Liver (tissue), 8 donors: ENCODE measurements at regions not wholly inside any gene's neighbourhood (a gene's known extent, or its start where the extent isn't known, plus 50 kb on each side); places are given as distances from the start of the nearest gene placed in this dataset.

Experiments used
- DNase-seq: peaks from one replicate; pipeline ENCODE4 v3.0.0-alpha.2; 2017; ENCODE audit warnings: low spot score
- H3K27ac ChIP-seq, 2 donors: one replicate each; pipeline ENCODE4 v1.7.0; 2013; ENCODE audit warnings: inconsistent platforms in 2 of 2, low read length in 2 of 2, control low read depth in 1 of 2, low read depth in 1 of 2, mild to moderate bottlenecking in 1 of 2
- H3K27me3 ChIP-seq, 4 donors: one replicate each; pipeline versions ENCODE4 v1.6.1 to v1.7.0; 2013; ENCODE audit warnings: low read length in 3 of 4, inconsistent platforms in 1 of 4, mild to moderate bottlenecking in 1 of 4, moderate library complexity in 1 of 4; ENCODE audit not compliant: control insufficient read depth in 4 of 4, insufficient read depth in 4 of 4
- H3K36me3 ChIP-seq, 4 donors: one replicate each; pipeline versions ENCODE4 v1.6.1 to v1.7.0; 2013; ENCODE audit warnings: low read length in 3 of 4, mild to moderate bottlenecking in 3 of 4, low read depth in 1 of 4, moderate library complexity in 1 of 4; ENCODE audit not compliant: control insufficient read depth in 4 of 4, insufficient read depth in 3 of 4
- H3K4me1 ChIP-seq, 4 donors: one replicate each; pipeline versions ENCODE4 v1.6.1 to v1.7.0; 2013; ENCODE audit warnings: low read length in 3 of 4, mild to moderate bottlenecking in 3 of 4, moderate library complexity in 1 of 4; ENCODE audit not compliant: control insufficient read depth in 4 of 4, insufficient read depth in 4 of 4
- H3K4me3 ChIP-seq, 3 donors: one replicate each; pipeline versions ENCODE4 v1.6.1 to v1.7.0; 2013; ENCODE audit warnings: low read length in 3 of 3, control low read depth in 1 of 3, low read depth in 1 of 3, mild to moderate bottlenecking in 1 of 3
- H3K9ac ChIP-seq, 2 donors: one replicate each; pipeline ENCODE4 v1.7.0; 2013; ENCODE audit warnings: low read length in 2 of 2, mild to moderate bottlenecking in 2 of 2, moderate library complexity in 2 of 2, control low read depth in 1 of 2, low read depth in 1 of 2
- H3K9me3 ChIP-seq, 4 donors: one replicate each; pipeline versions ENCODE4 v1.6.1 to v1.7.0; 2013; ENCODE audit warnings: low read length in 3 of 4; ENCODE audit not compliant: control insufficient read depth in 4 of 4
- FOXA2 ChIP-seq: IDR thresholded peaks from 2 replicates; pipeline ENCODE4 v1.6.1; 2016; ENCODE audit warnings: antibody characterized with exemption
- GABPA ChIP-seq, 2 donors: IDR thresholded peaks in 1 of 2; conservative IDR thresholded peaks in 1 of 2; 2 replicates each; pipeline ENCODE4 v1.6.1; 2016; ENCODE audit warnings: antibody characterized with exemption in 2 of 2, mild to moderate bottlenecking in 1 of 2, moderate library complexity in 1 of 2
- HNF4A ChIP-seq, 2 donors: conservative IDR thresholded peaks; 2 replicates each; pipeline ENCODE4 v1.6.1; 2016; ENCODE audit warnings: antibody characterized with exemption in 2 of 2, mild to moderate bottlenecking in 2 of 2
- HNF4G ChIP-seq: IDR thresholded peaks from 2 replicates; pipeline ENCODE4 v1.6.1; 2016; ENCODE audit warnings: antibody characterized with exemption
- JUND ChIP-seq, 2 donors: IDR thresholded peaks; 2 replicates each; pipeline ENCODE4 v1.6.1; 2016; ENCODE audit warnings: antibody characterized with exemption in 2 of 2
- NR2F2 ChIP-seq: IDR thresholded peaks from 2 replicates; pipeline ENCODE4 v1.6.1; 2016; ENCODE audit warnings: antibody characterized with exemption
- RAD21 ChIP-seq, 2 donors: IDR thresholded peaks; 2 replicates each; pipeline ENCODE4 v1.6.1; 2016; ENCODE audit warnings: antibody characterized with exemption in 2 of 2, mild to moderate bottlenecking in 2 of 2
- RXRA ChIP-seq, 2 donors: IDR thresholded peaks; 2 replicates each; pipeline ENCODE4 v1.6.1; 2017 to 2018; ENCODE audit warnings: antibody characterized with exemption in 2 of 2, mild to moderate bottlenecking in 1 of 2
- SP1 ChIP-seq: IDR thresholded peaks from 2 replicates; pipeline ENCODE4 v1.6.1; 2018; ENCODE audit warnings: antibody characterized with exemption, mild to moderate bottlenecking
- TAF1 ChIP-seq: conservative IDR thresholded peaks from 2 replicates; pipeline ENCODE4 v1.6.1; 2016; ENCODE audit warnings: antibody characterized with exemption, mild to moderate bottlenecking
- YY1 ChIP-seq: IDR thresholded peaks from 2 replicates; pipeline ENCODE4 v1.6.1; 2016; ENCODE audit warnings: antibody characterized with exemption, mild to moderate bottlenecking
- WGBS: extraction: QIAGEN DNeasy Blood & Tissue Kit; methylation state at CpG from one replicate; pipeline ENCODE4 v1.1.7; 2013; 5-methylcytosine and 5-hydroxymethylcytosine counted together
- TF ChIP-seq, protein P1 (sequence below): IDR thresholded peaks from 2 replicates; pipeline ENCODE4 v1.6.1; 2016; ENCODE audit warnings: antibody characterized with exemption
- TF ChIP-seq, protein P2 (sequence below): IDR thresholded peaks from 2 replicates; pipeline ENCODE4 v1.6.1; 2016; ENCODE audit warnings: antibody characterized with exemption
- TF ChIP-seq, protein P3 (sequence below): fragments of 150-350 bp; IDR thresholded peaks from 2 replicates; pipeline ENCODE4 v1.5.1; 2017; ENCODE audit warnings: improper control_type of control experiment, low read depth, low read length; ENCODE audit not compliant: missing input control
- TF ChIP-seq, protein P4 (sequence below): IDR thresholded peaks from 2 replicates; pipeline ENCODE4 v1.6.1; 2016; ENCODE audit warnings: antibody characterized with exemption
- TF ChIP-seq, protein P5 (sequence below): IDR thresholded peaks from 2 replicates; pipeline ENCODE4 v1.6.1; 2016; ENCODE audit warnings: antibody characterized with exemption, mild to moderate bottlenecking
- donor health status: healthy.
- donor health status: healthy.
- donor health status: healthy.
- donor health status: healthy.
- donor health status: healthy.

DNA sequence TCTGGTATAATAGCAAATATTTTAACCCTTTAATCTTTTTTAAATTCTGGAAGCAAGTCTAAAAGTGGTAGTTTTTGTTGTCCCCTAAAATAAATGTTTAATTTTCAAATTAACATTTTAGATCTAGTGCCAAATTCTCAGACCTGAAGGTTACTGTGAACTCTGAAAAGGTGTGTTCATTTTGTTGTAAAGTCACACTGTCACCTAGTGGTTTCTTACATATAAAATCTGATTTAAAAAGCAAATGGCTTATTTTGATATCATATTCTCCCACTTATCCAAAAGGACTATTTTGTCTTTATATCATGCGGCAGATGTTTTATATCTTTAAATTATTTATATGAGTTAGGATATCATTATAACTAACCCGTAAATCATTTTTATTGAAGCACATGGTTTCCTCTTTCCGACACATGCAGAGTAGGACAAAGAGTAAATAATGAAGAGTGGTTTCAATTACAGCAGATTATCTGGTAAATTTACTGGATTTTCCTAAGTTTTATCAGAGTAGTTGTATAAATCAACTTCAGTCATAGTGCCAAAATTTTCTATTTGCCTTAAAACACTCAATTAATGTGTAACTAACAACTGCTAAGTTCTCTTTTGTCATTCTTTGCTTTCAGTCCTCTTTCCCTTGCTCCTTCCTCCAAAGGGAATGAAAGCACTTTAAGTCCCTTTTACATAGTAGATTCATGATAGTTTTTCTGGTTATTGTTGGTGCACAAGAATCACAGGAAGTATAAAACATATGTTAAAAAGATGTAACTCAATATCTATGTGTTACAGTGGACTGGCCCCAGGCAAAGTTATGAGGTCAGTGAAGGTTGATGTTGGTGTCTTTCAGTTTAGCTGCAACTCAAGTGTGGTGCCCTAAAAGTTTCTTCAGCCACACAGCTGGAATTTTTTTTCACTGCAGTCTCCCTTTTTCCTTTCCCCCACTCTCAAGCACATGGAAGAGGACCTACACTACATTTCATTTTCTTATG, 189.6 kb downstream of the COX7C start (continued):
- TF ChIP-seq, protein P1, sequence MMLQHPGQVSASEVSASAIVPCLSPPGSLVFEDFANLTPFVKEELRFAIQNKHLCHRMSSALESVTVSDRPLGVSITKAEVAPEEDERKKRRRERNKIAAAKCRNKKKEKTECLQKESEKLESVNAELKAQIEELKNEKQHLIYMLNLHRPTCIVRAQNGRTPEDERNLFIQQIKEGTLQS, result no peak

DNA sequence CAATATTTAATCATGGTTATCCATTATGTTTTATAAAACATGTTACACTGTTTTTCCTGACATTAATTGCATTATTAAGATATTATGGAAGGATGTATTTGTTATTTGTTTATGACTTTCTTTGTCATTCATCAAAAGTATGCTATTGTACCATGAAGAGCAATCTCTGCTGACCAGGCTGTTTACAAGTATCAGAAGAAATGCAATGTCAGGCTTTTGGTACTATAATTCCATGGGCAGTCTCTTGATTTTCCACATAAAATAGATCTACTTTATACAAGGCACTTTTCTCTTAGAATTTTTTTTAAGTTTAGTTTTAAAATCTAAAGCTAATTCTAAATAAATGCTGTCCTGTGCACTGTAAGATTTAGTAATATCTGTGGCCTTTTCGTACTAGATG, 196.6 kb downstream of the COX7C start:
- no peak overlapping the region for H3K27ac ChIP-seq
- H3K4me3 ChIP-seq, result no peak overlapping the region
- WGBS, result 77% methylated on average over 1 of the region's 1 CpG
- no peaks in the 10 kb centered on the region for H3K27me3 ChIP-seq
- H3K4me1 ChIP-seq, result no peaks in the 10 kb centered on the region
- no peaks in the 10 kb centered on the region for H3K36me3 ChIP-seq
- TF ChIP-seq, protein P2, sequence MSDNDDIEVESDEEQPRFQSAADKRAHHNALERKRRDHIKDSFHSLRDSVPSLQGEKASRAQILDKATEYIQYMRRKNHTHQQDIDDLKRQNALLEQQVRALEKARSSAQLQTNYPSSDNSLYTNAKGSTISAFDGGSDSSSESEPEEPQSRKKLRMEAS, result no peak
- TF ChIP-seq HNF4G (no peak), FOXA2 (no peak), YY1 (no peak), NR2F2 (no peak), TAF1 (no peak), RXRA (IDR thresholded peaks at IDR 0.05) (no peak), GABPA (IDR thresholded peaks at IDR 0.05 in 1 of 2, conservative IDR thresholded peaks at IDR 0.05 in 1 of 2) (no peak), SP1 (no peak), JUND (IDR thresholded peaks at IDR 0.05) (no peak), RAD21 (IDR thresholded peaks at IDR 0.05) (no peak), HNF4A (conservative IDR thresholded peaks at IDR 0.05) (no peak)
- TF ChIP-seq, protein P3, sequence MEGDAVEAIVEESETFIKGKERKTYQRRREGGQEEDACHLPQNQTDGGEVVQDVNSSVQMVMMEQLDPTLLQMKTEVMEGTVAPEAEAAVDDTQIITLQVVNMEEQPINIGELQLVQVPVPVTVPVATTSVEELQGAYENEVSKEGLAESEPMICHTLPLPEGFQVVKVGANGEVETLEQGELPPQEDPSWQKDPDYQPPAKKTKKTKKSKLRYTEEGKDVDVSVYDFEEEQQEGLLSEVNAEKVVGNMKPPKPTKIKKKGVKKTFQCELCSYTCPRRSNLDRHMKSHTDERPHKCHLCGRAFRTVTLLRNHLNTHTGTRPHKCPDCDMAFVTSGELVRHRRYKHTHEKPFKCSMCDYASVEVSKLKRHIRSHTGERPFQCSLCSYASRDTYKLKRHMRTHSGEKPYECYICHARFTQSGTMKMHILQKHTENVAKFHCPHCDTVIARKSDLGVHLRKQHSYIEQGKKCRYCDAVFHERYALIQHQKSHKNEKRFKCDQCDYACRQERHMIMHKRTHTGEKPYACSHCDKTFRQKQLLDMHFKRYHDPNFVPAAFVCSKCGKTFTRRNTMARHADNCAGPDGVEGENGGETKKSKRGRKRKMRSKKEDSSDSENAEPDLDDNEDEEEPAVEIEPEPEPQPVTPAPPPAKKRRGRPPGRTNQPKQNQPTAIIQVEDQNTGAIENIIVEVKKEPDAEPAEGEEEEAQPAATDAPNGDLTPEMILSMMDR, result no peak
- TF ChIP-seq, protein P4, sequence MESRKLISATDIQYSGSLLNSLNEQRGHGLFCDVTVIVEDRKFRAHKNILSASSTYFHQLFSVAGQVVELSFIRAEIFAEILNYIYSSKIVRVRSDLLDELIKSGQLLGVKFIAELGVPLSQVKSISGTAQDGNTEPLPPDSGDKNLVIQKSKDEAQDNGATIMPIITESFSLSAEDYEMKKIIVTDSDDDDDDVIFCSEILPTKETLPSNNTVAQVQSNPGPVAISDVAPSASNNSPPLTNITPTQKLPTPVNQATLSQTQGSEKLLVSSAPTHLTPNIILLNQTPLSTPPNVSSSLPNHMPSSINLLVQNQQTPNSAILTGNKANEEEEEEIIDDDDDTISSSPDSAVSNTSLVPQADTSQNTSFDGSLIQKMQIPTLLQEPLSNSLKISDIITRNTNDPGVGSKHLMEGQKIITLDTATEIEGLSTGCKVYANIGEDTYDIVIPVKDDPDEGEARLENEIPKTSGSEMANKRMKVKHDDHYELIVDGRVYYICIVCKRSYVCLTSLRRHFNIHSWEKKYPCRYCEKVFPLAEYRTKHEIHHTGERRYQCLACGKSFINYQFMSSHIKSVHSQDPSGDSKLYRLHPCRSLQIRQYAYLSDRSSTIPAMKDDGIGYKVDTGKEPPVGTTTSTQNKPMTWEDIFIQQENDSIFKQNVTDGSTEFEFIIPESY, result no peak
- TF ChIP-seq, protein P1, result no peak
- TF ChIP-seq, protein P5, sequence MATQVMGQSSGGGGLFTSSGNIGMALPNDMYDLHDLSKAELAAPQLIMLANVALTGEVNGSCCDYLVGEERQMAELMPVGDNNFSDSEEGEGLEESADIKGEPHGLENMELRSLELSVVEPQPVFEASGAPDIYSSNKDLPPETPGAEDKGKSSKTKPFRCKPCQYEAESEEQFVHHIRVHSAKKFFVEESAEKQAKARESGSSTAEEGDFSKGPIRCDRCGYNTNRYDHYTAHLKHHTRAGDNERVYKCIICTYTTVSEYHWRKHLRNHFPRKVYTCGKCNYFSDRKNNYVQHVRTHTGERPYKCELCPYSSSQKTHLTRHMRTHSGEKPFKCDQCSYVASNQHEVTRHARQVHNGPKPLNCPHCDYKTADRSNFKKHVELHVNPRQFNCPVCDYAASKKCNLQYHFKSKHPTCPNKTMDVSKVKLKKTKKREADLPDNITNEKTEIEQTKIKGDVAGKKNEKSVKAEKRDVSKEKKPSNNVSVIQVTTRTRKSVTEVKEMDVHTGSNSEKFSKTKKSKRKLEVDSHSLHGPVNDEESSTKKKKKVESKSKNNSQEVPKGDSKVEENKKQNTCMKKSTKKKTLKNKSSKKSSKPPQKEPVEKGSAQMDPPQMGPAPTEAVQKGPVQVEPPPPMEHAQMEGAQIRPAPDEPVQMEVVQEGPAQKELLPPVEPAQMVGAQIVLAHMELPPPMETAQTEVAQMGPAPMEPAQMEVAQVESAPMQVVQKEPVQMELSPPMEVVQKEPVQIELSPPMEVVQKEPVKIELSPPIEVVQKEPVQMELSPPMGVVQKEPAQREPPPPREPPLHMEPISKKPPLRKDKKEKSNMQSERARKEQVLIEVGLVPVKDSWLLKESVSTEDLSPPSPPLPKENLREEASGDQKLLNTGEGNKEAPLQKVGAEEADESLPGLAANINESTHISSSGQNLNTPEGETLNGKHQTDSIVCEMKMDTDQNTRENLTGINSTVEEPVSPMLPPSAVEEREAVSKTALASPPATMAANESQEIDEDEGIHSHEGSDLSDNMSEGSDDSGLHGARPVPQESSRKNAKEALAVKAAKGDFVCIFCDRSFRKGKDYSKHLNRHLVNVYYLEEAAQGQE, result no peak
- no peak for DNase-seq
- no peaks in the 10 kb centered on the region for H3K9me3 ChIP-seq
- H3K9ac ChIP-seq, result no peak overlapping the region
